NCI-H524 treated with DMSO at 0.1 percent for 48 hours (cell line): ENCODE measurements at regions not wholly inside any gene's neighbourhood (a gene's known extent, or its start where the extent isn't known, plus 50 kb on each side); places are given as distances from the start of the nearest gene placed in this dataset.
"Not testable (repeated sequence)": the region's sequence is repeated elsewhere in the genome, so short reads cannot be mapped to it uniquely, and the experiment has no call there.

Source experiments
- DNase-seq: peaks from one replicate; lab custom pipeline; 2025; lab: John Stamatoyannopoulos, UW

DNA sequence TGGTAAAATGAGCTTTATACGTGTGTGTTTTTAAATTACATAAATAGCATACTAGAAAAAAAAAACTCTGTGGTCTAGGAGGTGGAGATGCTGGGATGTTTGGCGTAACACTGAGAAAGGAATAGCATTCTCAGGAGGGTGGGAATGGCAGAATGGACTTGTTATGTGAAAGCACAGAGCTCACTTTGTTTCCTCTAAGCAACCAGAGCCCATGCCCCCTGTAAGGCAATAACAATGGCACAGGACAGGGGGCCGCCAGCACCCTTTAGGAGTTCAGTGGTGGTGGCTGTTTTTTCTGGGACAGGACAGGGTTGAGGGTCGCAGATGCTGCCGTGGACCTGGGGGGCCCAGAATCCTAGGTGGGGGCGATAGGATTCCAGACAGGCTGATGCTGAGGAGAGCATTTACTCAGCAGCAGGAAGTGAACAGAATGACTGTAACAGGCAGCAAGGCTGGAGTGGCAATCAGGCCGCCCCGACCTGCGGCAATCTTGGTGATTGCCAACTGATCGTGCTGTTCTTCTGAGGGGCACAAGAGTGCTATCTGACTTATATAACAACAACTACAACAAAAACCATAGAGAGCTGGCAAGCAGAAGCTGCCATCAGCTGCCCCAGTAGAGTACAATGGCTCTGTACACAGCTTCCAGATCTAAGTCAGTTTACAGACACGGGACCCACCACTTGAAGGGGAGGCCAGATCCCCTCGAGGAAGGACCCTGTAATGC lies 160.4 kb downstream of the UACA start:
- no peak for DNase-seq

DNA sequence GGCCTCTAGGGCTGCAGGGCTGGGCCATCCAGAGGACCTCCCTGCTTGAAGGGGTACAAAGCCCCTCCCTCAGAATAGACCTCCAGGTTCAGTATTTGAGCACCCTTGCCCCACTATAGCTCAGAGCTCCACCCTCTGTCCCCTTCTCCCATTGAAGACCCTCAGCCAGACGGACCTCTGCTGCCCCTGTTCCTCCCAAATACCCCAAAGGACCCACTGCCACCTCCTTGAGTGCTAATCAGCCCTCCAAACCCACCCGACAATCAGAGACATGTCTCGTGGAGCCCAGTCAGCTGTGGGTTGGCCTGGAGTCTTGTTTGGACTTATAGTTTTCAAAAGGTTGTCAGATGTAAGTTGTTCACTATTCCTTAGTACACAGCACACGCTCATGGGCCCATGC lies 161.1 kb downstream of the UACA start:
- no peak for DNase-seq

DNA sequence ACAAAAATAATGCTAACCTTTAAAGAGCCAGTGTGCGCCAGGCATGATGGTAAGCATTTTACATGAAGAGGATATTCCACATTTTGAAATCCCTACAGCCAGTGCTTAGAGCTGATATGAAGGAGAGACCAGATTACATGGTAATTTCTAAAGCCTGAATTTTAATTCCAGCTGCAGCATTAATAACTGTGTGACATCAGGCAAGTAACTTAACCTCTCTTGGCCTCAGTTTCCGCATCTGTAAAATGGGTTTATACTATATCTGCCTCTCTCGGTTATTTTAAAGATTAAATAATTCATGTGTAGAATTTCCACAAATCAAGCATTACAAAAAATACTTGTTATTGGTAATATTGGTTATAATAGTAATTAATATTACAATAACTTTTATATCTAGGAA lies 165.4 kb downstream of the UACA start:
- DNase-seq = no peak

DNA sequence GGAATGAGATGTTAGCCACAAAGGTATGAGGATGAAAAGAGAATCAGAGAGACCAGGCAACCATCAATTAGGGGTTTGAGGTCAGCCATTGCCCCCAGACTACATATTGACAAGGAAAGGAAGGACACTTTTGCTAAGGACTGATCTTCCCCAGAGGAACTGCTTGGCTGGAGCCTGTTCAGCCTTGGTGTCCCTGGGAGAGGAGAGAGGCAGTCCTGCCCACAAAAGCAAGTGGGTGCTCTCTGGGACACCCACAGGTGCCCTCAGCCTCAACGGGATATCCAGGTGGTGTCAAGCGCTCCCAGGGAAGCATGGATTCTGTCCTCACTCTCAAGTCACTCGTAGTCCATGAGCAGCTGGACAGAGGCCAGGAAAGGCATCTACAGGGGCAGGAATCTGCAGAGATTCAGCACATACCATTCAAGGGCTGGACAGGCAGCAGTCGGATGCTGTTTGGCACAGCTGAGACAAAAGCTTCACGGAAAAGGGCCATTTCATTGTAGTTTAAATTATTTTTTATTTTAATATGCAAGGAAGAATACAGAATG lies 166.2 kb downstream of the UACA start:
- DNase-seq = no peak

DNA sequence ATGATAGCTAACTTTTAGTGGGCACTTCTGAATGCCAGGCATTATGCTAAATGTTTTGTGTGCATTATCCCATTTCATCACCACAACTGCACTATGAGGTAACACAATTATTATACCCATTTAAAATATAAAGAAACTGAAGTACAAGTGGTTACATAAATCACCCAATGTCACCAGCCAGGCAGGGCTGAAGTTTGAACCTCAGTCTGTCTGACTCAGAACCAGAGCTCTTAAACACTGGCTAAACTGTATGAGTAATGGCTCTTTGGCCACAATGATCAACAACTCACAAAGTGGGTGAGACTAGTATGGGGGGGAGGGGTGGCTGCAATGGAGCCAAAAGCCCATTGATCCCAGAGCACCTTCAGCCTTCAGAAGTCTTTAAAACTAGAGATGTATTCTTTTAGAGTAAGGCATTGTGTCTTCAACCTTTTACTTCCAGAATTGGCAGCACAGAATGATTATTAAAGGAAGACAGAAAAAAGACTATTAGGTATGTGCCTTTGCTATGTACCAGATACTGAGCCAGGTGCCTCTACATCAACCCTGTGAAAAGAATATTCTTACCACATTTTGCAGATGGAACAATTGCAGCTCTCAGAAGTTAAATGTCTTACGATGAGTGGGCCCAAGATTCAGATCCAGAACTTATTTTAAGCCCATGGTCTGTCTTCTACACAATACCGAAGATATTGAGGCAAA lies 166.9 kb downstream of the UACA start:
- no peak for DNase-seq

DNA sequence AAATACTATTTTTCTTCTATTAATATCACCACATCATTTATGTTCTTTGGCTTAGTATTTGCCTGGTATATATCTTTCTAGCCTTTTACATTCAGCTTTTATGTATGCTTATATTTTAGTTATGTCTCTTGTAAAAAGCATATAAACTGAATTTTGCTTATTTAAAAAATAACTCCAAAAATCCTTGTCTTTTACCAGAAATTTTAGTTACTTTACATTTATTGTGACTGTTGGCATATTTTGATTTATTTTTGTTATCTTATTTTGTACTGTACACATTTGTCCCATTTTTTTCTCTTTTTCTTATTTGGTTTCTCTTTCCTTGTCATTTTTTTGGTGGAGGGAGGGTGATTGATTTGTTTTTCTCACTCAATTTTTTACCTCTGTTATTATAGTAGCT lies 169.6 kb downstream of the UACA start:
- no peak for DNase-seq

DNA sequence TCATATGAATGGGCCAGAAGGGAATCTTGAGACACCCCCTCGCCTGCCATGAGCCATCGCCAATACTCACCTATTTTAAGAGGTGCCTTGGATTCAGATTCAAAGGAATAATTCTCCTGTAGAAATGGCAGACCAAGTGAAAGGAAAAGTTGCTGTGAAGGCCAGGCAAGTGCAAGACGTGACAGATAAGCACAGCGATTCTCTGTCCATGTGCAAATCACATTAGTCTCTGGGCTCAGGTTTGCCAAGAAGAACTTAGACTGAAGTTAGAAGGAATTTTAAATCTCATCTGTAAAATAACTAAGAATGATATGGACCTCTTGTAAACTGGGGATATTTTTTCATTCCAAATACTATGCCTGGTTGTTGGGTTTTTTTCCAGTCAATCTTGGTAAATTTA lies 173.6 kb downstream of the UACA start:
- DNase-seq = no peak

DNA sequence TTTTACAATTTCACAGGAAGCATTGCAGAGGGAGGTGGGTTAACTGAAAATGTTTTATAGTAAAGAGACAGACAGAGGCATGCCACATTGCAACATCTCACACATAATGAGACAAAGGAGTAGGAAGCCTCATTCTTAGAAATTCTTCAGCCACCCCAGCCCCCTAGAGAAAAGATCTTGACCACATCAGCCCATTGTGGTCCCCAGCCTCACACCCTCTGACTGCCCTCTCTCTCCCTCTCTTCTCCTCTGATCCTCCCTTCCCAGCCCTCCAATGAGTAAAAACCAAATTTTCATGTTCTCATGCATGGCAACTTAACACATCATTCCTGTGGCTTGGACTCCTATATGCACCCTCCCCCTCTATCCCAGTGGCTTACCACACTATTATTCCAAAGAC lies 174.1 kb downstream of the UACA start:
- no peak for DNase-seq

DNA sequence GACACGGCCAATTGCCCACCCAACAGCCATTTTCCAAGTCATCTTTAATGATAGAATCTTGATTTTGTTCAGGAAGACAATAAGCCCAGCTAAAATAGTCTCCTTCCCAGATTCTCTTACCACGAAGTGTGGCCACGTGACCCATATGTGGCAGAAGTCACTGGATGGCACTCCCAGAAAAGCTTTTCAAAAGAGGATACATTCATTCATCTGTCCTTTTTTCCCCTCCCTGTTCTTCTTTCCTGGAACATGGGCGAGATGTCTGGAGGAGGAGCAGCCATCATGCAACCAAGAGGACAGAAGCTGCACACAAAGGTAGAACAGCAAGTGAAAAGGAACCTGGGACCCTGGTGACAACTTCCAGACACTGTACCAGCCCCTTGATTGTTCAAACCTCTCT lies 174.7 kb downstream of the UACA start:
- no peak for DNase-seq

DNA sequence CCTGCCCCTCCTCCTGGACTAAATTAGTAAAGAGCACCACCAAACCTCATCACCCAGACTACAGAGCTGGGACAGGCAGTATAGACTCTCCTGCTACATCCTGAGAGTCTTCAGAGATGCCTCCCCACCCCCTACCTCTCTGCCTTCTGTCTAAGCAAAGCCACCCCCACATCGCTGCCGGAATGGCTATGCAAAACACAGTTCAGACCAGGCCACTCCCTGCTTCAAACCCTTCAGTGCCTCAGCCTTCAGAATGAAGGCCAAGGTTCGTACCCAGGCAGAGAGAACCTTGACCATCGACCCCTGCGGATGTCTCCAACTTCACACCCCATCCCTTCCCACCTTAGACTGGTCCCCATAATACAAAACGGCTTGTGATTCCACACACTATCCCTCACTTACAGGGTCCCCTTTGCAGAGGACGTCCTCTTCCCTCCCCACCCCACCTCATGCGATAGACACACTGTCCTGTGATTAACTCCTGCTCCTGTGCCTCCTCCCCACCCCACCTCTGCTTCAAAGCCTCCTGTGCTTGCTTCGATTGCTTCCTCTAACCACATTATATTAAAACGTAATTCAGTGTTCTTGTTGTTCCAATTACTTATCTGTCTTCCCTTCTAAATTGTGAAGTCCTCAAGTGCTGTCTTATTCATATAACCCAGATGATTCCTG lies 175.3 kb downstream of the UACA start:
- DNase-seq = no peak

DNA sequence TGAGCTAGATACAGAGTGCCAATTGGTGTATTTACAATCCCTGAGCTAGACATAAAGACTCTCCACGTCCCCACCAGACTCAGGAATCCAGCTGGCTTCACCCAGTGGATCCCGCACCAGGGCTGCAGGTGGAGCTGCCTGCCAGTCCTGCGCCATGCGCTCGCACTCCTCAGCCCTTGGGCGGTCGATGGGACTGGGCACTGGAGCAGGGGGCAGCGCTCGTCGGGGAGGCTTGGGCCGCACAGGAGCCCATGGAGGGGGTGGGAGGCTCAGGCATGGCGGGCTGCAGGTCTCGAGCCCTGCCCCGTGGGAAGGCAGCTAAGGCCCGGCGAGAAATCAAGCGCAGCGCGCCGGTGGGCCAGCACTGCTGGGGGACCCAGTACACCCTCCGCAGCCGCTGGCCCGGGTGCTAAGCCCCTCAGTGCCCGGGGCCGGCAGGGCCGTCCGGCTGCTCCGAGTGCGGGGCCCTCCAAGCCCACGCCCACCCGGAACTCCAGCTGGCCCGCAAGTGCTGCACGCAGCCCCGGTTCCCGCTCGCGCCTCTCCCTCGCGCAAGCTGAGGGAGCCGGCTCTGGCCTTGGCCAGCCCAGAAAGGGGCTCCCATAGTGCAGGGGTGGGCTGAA lies 176.2 kb downstream of the UACA start:
- not testable (repeated sequence) for DNase-seq

DNA sequence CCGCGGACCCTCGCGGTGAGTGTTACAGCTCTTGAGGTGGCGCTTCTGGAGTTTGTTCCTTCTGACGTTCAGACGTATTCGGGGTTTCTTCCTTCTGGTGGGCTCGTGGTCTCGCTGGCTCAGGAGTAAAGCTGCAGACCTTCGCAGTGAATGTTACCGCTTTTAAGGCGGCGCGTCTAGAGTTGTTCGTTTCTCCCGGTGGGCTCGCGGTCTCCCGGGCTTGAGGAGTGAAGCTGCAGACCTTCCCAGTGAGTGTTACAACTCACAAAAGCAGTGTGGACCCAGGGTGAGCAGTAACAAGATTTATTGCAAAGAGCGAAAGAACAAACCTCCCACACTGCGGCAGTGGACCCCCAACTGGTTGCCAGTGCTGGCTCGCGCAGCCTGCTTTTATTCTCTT lies 177.1 kb downstream of the UACA start:
- DNase-seq = no peak

DNA sequence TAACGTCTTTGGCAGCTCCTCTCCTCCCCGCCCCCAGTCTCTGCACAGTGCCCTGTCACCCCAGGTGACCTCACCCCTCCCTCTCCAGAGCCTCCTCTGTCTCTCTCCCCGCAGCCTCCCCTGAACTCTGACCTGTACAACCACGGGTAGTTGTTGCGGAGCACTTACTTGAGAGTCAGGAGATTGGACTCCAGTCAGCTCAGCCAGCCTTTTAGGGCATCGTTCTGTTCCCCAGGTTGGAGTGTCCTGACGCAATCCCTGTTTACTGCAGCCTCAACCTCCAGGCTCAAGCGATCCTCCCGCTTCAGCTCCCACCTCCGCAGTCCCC lies 177.7 kb downstream of the UACA start:
- no peak for DNase-seq

DNA sequence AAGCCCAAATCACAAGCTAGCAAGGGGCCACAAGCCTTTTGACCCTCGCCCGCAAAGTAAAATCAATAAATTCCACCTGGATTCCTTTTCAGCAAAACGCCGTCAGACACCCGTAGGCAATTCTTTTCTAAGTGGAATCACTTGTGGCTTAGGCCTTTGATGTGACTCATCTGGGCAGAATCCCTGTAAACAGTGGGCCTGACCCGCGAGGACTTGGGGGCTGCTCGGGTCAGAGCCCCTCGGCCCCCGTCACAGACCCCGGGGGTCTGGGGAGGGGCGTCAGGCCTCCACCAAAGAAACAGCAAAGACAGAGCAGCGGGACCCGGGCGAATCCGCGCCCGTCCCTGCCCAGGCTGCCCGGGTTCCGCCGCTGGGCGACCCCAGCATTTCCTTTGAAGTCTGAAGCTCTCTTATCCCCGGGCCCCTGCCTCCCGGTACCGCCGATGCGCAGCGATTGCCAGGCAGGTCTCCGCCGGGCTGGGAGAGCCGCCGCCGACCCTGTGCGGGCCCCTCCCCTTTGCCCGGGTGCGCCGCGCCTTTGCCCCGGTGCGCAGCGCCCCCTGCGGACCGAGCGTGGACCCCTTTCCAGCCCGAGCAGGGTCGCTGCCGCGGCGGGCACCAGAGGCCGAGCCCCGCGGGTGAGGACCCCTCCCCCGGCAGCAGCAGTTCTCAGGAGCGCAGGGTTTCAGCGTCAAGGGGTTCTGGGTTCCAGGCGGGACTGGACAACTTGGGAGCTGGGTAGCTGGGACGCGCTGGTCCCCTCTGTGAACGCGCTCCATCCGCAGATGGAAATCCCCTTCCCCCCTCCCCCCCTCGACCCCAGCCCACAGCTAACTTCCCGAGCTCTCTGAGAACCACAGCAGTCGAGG lies 178.3 kb downstream of the UACA start:
- DNase-seq = no peak

DNA sequence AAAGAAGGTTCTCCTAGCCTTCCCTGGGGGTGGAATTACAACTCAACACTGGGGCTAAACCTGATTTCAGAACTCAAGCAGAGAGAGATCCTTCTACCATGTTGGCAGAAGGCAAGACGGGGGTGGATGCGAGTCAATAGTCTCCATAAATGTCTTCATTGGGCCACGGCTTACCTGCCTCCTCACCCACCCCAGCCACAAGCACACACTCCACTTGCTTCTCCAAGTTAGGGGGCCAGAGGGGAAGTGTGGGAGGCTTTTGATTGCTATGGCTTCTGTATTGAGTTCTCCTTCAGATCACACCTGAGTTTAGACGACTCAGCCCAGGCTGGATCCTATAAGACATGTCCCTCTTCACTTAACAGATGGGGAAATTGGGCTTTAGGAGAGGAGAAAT lies 178.9 kb downstream of the UACA start:
- no peak for DNase-seq

DNA sequence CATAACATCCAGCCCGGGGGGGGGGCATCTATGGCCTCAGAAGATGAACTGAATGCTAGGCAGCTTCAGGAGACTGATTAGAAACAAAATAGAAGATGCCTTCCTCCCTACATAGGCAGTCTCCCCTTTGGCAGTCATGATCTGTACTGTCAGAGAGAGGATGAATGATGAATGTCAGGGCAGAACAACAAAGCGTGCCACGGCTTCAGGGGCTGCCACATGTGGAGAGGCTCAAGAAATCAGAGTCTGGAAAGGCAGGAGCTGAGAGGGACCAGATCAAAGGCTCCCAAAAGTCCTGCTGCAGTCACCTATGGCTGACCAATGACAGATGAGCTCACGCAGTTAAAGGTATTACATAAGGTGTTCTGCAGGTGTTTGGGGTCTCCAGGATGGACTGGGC lies 180.4 kb downstream of the UACA start:
- DNase-seq = no peak

DNA sequence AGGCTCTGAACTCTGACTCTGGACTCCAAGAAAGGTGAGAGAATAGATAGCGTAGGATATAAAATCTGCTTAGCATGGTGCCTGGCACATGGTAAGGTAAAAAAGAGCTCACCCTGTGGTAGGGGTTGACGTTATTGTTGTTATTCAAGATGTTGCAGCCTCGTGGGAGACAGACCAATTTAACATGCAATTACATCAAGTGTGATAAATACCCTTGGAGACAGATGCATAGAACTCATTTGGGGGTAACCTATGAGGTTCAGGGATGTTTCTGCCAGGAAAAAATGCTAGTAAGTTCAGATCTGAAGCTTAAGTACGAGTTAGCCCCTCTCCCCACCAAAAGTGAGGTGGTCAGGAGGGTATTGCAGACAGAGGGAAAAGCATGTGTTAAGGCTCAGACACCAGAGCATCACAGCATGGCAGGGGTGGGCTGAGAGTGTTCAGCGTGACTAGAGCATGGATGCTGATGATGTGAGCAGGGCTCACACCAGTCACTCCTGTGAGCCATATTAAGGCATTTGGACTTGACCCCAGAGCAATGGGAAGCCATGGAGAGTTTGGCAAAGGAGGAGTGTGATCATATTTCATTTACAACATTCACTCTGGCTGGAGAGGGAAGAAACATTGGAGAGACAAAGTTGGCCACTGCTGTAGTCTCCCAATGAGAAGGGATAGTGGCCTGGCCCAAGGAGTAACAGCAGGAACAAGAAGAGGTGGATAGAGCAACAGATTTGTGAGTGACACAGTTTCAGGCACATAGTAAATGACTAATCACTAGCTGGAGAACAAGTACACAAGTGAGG lies 181.0 kb downstream of the UACA start:
- DNase-seq = no peak

DNA sequence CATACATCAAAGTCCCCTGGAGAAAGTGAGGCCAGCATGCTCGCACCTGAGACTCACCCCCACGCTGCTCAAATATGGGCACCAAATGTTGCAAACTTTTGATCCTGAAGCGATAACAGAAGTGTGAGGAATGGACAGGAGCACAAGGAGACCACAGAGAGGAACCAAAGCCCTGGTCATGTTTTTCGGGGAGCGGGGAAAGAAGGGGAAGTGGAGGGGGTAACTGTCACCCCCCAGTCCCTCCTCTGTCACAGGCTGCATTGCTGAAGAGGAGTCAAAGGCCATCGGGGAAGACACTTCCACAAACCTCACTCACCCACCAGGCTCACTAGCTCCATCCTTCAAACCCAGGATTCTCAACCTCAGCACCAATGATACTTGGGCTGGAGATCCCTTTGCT lies 182.4 kb downstream of the UACA start:
- no peak for DNase-seq

DNA sequence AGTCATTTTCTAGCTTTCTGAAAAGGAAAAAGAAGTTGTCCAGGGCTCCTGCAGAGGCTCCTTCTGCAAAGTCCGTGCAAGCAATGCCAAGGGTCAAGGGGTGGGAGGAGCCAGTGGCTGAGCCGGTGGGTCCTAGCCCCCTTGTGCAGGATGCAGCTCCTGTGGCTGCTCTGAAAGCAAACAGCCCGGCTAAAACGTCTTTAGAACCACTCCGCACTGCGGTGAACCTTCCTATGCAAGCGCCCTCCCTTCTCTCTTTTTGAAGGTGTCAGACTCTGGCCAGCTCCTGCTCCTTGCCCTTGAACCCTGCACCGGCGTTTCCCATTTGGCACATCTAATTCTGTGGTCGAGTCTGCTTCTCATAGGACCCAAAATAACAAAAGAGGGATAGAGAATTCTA lies 183.1 kb downstream of the UACA start:
- no peak for DNase-seq

DNA sequence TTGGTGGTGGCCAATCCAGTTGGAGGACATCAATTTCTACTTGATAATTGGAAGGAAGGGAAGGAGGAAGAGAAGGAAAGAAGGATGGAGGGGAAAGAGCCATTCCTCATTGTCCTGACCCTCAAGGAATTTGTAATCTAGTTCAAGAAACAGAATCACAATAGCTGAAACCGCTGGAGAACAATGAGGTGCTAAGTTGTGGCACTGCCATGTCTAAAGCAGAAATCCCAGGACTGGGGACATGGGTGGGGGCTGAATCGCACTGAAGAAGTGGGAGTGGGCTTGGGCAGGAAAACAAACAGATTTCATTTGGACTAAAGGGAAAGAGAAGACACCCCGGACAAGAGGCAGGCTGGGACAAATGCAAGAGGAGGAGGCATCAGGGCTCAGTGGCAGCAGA lies 183.6 kb downstream of the UACA start:
- DNase-seq = no peak

DNA sequence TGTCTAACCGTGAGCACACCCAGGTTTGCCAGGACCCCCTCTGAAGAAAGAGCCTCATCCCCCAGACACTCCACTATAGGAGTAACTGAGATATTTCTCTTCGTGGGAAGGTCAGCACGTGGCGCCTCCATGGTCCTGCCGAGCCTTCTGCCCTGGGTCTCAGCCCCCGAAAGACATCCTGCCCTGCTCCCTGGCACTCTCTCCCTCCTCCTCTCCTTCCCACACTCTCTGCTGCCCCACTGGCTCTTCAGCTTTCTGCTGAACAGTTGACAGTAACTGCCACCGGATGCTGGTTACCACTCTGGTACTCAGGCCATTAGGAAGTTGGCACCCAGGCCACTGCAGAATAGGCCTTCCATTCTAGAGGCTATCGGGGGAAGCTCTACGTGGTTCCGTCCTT lies 185.2 kb downstream of the UACA start:
- no peak for DNase-seq
